NCI-H2029 (cell line): ENCODE measurements at regions not wholly inside any gene's neighbourhood (a gene's known extent, or its start where the extent isn't known, plus 50 kb on each side); places are given as distances from the start of the nearest gene placed in this dataset.

ENCODE experiments used
- DNase-seq: peaks from one replicate; lab custom pipeline; 2025; lab: John Stamatoyannopoulos, UW

DNA sequence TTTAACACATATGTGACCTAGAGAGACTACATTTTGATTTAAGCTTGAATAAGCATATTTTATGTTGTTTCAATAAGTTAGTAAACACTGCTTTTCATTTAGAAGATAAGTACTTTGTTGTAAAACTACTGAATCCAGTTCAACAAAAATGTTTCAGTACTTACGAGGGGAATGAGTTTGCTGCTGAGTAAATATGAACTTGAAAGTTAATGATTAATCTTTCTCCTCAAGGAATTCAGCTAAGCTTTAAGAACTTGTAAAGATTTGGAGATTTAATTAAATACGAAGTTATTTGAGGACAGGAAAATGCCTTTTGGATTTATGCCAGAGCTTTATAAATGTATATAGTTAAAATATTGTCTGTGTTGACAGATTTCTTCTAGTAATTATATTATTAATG, 933.0 kb upstream of the LCORL start:
- no peak for DNase-seq

DNA sequence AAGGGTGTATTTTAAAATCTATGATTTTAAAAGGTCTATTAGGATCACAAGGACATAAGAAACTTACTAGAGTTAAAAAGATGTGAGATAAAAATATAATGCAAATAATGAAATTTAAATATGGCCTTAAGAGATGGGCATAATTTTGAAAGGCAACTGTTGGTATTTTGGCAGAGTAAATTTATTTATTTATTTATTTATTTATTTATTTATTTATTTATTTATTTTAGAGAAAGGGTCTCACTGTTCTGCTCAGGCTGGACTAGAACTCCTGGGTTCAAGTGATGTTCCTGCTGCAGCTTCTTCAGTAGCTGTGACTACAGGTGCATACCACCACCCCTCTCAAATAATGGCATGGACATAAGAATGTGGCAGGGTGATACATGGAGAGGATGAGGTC, 932.1 kb upstream of the LCORL start:
- no peak for DNase-seq

DNA sequence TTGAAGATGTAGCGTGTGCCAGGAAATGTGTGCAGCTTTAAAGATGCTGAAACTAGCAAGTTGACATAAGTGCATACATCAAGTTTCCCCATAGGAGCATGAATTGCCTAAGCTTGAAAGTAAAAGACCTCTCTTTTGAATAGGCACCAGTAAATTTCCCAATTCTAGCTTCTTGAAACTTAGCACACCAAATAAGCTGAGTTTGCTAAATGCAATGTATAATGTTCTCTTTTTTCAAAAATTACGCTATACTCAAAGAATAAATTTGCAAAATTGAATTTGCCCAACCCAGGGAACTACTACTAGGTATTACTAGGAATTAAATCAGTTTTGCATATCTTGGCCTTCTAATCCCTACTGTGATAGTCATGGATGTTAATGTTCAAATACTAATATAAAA, 923.9 kb upstream of the LCORL start:
- DNase-seq: no peak

DNA sequence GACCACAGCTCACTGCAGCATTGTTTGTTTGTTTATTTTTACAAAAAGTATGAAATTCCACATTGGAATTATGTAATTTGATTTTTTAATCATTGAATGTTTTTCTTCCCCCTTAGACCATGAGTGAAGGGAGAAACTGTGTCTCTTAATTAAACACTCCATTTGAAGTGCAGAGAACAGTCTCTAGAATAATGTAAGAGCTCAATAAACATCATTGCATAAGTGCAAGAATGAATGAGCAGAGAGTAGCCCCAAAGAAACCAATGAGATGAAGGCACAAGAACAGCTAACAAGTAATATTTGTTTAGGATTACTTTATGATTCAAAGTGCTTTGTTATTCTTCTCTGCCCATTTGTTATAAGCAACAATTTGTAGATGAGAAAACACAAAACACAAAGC, 921.3 kb upstream of the LCORL start:
- no peak for DNase-seq

DNA sequence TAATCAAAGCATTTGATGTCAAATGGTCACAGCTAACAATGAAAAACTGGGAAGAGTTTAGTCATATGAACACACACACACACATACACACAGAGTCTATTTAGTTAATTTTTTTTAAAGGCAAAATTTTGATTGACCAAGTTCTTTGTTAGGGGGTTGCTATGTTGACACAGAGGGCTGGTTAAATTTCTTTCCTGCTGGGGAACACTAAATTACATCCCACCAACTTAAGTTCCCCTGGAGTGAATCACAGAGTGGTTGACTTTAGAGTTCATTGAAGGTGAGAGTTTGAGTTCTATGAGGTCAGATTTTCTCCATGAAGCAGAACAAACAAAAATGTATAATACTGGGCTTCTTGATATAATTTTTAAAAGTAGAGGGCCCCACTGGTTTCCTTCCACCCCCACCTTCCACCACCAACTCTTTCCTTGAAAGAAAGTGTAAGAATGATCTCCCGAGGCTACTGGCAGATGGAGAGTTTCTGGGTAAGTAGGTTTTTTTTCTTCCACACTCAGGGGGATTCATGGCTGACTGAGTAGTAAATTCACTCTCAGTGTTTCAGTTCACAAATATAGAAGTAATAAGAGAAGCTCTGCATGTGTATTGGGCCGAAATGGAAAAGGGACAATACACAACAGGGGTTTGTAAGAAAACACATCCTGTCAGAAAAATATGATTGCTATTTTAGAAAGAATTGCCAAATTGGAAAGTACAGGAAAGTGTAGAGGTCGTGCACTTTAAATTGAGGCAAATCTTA, 917.0 kb upstream of the LCORL start:
- DNase-seq: no peak

DNA sequence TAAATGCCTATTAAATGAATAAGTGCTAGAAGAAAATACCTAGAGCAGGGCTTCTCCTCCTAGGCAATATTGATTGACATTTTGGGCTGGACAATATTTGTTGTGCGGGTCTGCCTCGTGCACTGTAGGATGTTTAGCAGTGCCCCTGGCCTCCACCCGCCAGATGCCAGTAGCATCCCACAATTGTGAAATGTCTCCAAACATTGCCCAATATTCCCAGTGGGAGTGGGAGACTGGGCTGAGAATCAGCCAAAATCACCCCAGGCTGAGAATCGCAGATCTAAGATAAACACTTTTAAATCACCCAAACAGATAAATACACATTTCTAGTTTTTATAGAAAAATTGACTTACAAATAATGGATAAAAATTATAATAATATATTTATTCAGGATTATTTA, 916.2 kb upstream of the LCORL start:
- DNase-seq: no peak

DNA sequence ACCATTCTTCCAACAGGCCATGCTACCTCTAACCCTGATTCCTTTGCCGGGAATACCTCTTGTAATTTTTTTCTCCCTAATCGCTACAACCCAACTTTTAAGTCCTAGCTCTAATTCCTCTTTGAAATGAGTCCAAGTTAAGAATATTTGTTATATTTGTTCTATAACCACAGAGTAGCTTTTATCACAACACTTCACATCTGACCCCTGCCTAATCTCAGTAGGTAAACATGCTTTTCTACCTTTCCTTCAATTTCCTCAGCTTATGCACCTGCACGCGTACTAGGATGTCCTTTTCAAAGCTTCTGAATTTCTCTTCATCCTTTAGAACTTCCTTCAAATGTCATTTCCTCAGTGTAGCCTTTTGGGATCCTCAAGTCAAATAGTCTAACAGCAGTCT, 915.5 kb upstream of the LCORL start:
- DNase-seq: no peak

DNA sequence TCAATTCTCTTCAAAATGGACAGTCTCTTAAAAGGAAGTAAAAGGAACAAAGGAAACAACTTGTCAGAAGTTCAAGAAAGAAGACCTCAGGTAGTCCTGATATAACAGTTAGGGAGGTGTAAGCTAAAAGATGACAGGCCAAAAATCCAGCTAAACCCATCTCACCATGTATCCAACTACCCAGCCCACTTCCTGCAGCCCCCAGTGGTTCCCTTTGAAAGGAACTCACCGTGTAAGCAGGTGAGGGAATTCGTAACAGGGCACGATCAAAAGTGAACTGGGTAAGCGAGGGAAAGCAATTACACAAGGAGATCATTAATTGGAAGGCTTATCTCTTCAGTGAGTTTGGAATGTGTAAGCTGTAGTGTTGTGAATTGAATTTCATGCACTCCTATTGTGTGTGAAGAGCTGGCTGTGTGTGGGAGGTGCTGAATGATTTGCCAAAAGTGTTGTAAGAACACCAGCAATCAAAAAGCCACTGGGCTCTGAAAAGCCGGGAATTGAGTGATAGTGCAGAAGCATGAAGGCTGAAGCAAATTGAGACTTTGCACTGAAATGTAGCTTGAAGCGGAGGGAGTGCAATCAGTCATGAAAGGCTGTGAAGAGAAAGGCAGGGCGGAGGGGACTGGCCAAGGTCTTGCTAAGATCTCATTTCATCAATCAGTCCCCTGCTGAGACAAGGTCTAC, 914.2 kb upstream of the LCORL start:
- DNase-seq: no peak

DNA sequence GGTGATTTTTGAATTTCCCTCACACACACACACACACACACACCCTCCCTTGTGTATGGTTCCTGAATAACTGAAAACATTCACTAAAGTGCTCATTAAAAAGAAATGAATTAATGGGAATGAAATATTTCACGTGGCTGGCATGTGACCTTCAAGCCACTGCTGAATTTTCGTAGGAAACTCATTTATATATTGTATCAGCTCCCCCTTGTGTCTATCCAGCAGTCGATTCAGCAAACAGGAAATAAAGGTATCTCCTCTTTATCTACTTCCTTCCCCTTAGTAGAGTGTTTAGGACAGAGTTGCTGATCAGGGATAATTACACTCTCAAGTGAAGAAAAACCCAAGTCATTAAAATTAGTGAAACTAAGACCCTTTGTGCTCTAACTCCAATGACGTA, 912.6 kb upstream of the LCORL start:
- DNase-seq: no peak

DNA sequence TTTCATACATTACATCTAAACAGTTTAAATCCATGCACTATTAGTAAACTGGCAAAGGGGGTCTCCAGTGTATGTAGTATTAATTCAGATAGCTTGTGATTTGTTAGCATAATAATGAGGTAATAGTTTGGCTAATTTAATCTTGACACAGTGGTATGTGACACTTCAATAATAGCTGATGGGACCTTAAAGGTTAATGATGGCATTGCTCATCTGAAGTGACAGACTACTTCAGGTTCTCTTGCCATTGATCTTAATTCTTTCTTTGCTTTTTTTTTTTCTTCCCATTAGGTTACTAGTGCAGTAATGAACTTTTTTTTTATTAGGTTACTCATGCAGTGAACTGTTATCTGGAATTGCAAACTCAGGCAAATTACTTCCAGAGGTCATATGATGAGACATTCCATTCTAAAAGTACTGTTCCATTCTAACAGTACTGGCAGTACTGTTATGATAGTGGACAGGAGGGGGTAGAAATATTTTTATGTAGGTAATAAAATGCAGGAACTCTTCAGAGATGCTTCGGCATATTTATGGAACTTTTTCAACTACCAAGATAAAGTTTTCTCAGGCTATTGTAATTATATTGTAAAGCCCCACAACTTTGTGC, 911.3 kb upstream of the LCORL start:
- DNase-seq: no peak

DNA sequence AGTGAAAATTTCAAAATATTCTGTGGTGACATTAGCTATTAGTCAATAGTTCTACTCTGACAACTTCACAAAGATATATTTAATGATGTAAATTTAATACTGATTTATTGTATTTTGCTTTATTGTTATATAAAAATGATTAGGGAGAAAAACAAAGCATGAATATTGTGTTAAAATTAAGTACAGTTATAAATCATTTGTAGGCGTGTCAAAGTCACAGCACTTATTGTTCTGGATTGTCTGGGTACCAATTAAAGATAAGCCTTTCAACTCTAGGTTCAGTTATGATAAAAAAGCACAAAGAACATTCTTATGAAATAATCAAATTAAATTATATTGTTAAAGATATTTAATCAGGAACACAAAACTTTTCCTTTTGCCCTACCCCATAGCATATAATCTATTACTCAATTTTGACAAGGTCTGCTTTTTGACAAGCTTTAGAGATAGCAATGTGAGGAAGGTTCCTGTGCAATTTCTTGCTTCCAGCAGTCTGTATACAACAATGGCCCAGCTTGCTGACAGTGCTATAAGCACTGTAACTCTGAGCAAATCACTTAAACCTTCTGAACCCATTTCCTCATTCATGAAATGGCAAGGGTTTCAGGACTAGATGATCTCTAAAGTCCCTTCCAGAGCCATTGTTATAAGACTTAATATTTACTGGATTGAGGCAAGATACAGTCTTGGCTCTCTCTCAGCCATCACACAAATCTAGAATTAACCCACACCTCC, 910.3 kb upstream of the LCORL start:
- DNase-seq: no peak

DNA sequence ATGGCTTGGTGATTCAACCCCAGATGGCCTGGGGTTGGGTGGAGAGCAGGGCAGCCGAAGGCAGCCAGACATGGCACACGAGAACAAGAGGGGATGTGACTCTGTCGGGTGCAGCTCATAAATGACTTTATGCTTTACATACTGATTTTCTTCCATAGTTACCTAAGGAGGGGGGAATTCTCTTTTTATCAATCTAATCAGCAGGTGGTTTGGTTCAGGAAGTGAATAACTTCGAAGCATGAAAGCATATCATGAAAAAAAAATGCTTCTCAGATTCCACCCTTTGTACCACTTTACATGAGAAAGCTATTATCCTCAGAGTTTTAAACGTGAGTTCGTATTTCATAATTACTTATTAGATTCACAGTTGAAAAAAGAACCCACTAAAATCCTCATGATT, 908.9 kb upstream of the LCORL start:
- no peak for DNase-seq

DNA sequence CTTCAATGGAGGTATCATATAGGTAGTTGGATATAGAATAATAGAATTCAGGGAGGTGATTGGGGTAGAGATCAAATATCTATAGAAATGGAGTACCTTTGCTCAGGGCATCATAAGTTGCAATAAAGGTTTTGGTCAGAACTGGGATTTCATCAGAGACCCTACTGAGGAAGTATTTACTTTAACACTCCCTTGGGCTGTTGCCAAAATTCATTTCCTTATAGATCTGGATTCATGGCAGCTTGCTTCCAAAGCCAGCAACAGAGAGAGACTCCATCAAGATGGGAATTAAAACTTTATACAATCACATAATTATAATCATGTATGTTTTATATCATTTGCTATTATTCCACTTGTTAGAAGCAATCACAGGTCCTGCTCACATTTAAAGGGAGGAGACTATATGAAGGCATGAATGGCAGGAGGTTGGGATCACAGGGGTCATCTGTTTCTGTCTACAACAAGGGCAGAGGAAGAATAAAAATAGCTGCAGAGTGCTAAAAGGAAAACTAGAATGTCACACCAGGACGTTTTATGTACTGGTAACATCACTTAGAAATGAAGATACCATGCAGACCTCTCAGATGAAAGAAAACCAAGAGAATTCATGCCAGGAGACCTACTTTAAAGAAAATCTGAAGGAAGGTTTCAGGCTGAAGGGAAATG, 902.1 kb upstream of the LCORL start:
- DNase-seq: no peak

DNA sequence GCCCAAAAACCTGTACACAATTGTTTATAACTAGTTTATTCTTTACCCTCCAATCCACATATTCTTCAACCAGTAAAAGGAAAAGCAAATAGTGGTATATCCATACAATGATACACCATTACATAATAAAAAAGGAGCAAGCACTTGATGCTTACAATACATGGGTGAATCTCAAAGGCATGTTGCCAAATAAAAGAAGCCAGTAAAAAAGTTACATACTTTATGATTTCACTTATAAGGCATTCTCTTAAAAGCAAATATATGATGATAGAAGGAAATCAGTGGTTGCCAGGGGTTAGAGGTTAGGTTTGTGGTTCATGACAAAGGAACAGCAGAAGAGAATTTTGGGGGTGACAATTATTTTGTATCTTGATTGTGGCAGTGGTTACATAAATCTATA, 896.1 kb upstream of the LCORL start:
- DNase-seq: no peak

DNA sequence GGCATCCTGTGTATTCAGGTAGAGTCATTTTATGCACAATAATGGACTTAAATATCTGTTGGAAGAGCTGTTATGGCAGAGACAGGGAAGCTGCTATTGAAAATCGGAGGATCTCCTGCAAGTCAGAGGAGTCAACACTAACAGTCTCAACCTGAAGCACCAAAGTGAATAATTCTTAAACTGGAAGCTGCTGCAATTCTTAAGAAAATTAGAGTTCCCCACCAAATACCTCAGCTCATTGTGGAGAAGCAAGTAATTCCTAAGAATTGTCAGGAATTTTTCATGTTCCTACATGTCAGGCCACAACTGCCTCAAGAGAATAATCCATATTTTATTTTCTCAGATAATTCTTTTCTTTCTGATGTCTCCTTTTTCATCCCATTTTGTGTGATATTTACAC, 892.6 kb upstream of the LCORL start:
- no peak for DNase-seq

DNA sequence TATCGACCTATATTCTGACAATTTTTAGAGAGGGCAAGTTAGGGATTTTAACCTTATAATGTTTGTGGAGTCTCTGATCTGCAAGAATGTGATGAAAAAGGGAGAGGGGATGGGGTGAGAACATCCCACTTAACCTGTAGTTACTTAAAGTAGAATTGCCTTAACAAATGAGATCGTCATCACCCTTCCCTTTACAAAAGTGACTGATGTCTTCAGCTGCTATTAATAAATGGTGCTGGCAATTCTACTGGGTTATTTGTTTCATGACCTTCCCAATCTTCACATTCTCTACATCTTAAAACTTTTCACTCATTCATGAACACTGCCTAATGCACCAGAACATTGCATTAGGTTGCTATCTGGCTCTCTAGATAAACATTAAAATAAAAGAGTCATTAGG, 873.4 kb upstream of the LCORL start:
- DNase-seq: no peak

DNA sequence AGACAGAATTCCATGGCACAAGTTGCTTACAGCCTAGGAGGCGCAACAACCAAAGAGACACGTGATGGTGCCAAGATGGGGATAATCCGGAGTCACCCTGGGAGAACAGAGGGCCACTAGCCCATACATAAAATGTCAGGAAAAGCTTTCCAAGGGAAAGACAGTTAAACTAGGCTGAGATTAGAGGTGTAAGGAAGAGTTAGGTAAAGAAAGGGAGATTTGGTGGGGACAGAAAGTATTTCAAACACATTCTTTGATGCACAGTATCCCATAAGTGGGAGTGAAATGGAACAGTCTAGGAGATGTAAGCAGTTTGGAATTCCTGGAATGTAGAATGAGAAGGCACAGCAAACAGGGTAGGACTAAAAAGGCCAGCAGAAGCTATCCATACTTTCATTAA, 860.9 kb upstream of the LCORL start:
- no peak for DNase-seq

DNA sequence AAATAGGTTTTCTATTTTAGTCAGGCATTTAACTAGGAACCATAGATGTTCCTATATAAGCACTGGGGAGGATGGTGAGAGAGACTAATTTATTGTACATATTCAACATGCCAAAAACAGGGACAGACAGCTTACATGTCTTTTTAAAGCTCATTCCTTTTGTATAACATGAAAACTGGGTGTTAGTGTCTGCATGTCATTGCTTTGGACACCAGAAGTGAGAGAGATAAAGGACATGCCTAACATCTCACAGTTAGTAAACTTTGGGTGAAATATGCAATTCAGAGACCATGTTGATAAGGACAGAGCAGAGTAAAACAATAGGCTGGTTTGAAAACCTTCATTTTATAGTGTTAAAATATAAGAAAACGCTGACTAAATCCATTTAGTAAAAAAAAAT, 860.0 kb upstream of the LCORL start:
- DNase-seq: no peak

DNA sequence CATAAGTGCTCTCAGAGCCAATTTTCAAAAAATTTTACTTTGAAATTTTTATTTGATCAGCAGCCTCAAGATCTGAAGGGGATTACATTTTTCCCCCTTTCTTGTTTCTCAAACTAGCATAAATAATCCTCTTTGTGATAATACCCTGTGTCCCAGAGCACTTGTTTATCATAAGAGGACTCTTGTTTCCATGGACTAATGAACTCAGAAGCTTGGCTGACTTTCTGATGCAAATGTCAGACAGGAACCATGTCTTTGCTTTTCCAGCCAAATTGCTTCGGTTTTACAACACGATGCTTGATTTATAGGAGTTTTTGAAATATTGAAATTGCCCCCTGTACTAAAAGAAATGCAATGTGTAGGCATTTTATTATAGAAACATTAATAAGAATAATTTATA, 859.3 kb upstream of the LCORL start:
- DNase-seq: no peak

DNA sequence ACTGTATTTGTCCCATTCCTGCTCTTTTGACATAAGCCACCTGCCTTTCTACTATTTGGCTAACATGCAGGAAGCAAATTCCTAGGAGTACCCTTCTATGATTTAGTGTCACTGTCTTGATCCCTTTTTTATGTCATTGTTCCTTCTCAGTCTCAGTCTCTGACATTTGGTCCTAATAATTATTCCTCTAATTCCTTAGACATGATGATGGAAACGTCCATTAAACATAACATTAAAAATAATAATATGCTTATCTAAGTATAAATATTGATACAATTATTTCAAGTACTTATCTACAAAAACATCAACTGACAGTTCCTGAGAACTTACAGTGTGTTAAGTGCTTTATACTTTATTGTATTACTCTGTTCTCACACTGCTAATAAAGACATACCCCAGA, 857.0 kb upstream of the LCORL start:
- no peak for DNase-seq

DNA sequence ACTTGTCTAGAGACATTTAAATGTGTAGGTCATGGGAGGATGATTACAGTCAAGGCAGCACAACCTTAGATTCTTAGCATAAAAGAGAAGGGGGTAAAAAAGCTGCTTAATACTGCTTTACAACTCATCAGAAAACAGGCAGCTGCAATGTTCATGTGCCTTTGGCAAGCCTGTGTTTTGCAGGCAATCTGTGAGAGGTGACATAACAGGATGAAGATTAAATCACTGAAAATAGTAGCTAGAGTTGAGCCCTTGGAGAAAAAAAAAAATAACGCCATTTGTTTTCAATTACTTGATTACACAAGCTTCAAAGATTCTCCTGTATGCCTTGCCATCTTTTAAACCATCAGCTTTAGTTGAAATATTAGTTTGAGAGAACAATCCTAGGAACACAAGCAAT, 847.6 kb upstream of the LCORL start:
- DNase-seq: no peak

DNA sequence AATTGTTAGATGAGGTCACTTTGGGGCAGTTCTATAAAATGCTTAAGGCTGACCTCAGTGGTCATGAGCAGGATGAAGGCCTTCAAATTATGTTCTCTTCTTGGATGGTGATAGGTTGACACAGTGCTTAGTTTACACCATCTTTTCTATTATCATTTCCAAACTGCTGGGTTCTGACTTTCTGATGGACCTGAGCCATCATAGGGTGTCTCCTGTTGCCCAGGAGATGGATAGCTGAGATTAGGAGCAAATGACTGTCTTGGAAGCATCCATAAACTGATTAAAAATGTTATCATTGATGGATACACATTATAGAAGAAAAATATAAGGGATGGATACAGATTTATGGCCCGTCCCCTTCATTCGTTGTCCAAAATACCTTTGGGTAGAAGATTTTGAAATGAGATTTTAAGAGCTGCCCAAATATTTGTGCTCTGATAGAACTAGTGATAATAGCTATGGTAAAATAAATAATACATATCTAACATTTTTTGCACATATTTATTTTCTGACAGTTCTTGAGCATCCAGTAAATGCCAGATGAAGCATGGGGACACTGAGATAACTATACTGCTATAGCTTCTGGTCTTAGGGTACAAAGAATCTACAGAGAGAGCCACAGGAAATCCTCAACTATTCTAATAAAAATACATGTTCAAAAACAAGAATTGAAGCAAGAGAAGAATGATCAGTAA, 839.4 kb upstream of the LCORL start:
- DNase-seq: no peak
